GM18508 (cell line): ENCODE measurements at regions not wholly inside any gene's neighbourhood (a gene's known extent, or its start where the extent isn't known, plus 50 kb on each side); places are given as distances from the start of the nearest gene placed in this dataset.
"Not testable (repeated sequence)": the region's sequence is repeated elsewhere in the genome, so short reads cannot be mapped to it uniquely, and the experiment has no call there.

Source experiments
- ATAC-seq: cut with Tn5 transposase; IDR thresholded peaks from one replicate; pipeline ENCODE4 v1.9.1; 2021; ENCODE audit warnings: moderate number of reproducible peaks; ENCODE audit not compliant: insufficient read depth, unreplicated experiment

DNA sequence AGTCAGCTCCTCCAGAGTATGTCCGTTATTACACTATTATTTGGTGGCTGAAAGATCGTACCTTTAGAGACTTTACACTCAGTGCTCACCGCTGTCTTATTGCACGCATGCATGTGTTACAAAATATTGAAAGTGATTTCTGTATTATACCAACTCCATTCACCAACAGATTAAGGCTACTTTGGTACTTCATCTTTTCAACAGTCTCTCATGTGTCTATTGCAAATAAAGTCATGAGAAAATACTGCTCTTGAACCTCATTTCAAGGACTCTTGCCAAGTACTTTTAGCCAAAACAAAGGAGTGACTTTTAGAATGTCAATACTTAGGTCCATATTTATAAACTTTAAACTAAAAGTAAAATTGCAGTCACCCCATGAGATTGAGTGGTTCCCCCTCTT is 503.6 kb downstream of the TMEM121 start:
- no peak for ATAC-seq

DNA sequence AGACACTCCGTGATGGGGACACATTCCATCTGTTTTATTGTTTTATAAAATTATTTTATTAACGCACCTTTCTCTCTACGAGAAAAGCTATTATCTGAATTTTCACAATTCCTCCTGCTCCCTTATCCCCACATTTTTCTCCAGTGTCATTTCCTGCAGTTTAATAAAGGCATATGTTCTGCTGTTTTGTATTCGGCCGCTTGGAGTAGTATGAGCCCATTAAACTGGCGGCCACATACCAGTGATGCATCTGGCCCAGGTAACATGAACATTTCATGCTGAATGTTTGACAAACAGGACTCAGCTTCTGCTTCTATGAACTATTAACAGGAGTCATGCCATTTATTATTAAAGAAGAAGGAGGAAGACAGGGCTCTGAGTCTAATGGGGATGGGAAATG is 511.0 kb downstream of the TMEM121 start:
- no peak for ATAC-seq

DNA sequence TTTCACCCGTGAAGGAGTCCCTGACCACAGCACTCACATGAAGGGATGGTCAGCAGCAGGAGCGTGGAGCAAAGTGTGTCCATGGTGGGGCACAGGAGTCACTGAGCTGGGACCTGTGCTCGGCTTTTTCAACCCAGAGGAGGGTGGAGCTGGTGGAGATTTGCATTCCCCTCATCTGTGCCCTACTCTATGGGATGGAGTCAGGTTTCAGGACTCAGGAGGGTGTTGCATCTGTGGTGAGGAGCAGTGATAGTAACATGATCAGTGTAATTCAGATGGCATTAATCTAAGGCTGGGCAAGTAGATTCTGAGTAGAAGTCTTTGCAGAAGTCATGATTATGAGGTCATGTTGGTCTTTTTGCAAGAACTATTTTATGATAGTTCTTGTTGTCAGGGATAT is 511.9 kb downstream of the TMEM121 start:
- ATAC-seq: no peak

DNA sequence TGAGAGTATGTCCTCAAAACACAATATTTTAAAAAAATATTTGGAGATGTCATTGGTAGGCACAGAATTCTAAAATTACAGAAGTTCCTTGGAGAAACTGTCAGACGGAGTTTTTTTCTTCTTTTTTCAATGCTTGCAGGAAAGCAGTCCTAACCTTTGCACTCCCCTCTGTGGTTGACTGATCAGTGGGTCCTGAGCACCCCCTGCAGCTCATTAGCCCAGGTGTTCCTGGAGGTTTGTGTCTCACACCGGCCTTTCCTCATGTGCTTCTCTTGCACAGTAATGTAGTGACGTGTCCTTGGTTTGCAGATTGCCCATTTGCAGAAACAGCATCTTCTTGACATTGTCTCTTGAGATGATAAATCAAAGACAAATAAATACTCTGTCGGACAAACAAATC is 513.0 kb downstream of the TMEM121 start:
- ATAC-seq: no peak

DNA sequence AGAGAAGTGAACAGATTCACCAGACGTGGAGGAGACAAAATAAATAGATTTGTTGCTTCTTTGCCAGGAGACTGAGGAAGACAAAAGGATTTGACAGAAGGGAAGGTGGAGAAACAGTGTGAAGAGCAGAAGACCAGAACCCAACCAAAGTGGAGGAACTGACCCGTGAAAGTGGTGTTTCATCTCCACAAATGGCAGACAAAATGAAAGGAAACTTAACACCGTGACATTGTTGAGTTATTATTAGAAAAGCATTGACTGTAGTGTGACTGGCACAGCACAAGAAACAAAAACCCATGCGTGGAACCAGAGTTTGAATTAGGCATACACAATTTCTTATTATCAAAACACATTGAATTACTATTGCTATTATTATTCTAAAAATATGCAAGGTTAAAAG is 518.1 kb downstream of the TMEM121 start:
- ATAC-seq: no peak

DNA sequence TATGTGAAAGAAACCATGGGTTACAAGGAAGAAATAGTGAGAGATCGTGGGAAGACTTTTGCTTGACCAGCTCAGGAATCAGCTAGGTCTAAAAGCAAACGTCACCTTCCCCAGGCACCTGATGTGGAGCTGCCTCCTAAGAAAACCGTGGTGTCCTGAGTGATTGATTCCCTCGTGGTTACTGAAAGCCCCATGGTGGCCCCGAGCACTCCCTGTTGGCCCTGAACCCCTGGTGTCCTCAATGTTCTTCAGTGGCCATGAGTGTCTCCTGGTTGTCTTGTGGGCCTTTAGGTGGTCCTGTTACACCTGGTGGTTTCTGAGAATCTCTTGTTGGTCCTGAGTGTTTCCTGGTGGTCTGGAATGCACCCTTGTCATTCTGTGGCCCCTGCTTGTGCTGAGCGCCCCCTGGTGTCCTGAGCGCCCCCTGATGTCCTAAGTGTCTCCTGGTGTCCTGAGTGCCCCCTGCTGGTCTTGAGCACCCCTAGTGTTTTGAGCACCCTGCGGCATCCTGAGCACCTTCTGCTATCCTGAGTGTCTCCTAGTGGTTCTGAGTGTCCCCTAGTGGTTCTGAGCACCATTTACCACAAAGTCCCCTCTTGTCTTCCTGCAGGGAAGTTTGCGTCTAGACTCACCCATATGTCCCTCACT is 518.7 kb downstream of the TMEM121 start:
- ATAC-seq: no peak

DNA sequence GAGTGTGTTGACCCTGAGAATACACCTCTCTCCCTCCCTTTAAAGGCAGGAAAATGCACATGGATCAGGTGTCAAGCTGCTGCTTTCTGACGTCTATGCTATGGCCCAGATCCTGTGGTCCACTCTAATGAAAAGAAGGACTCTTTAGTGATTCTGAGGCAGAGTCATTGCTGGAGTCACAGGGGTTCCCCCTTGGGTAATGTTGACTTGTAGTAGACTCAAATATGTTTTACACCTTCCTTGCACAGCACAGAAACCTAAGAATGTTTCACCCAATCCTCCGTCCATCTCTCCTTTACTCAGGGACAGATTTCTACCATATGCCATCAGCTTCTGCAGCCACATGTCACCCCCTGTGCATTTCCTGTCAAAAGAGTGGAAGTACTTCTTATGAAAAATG is 525.4 kb downstream of the TMEM121 start:
- no peak for ATAC-seq

DNA sequence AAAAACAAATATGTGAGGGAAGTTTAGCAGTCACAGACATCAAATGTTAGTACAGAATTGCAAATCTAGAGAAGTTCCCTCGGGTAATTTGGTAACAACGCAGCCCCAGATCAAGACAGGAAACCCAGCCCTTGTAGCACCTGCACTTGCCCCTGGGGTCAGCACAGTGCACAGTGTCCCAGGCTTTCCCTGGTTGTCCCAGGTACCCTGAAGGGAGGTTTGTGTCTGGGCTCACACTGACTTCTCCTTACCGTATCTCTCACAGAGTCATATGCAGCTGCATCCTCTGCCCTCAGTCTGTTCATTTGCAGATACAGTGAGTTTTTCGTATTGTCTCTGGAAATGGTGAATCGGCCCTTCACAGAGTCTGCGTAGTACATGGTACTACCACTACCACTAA is 528.9 kb downstream of the TMEM121 start:
- no peak for ATAC-seq

DNA sequence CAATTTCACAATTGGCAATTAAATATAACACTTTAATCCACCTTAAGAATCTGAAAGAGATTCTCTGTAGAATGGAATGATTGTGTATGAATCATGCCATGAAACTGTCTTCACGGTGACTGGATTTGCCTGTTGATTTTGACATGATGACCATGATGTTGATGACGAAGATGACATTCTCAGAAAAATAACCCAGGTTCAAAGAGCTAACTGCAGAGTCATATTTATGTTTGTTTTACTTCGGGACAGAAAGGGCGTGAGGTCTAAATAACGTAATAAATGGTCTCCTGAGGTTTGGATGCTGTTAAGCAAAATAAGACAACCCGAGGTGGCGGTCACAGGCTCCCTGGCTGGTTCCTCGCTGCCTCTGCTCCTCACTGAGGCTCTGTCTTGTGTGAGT is 532.0 kb downstream of the TMEM121 start:
- no peak for ATAC-seq

DNA sequence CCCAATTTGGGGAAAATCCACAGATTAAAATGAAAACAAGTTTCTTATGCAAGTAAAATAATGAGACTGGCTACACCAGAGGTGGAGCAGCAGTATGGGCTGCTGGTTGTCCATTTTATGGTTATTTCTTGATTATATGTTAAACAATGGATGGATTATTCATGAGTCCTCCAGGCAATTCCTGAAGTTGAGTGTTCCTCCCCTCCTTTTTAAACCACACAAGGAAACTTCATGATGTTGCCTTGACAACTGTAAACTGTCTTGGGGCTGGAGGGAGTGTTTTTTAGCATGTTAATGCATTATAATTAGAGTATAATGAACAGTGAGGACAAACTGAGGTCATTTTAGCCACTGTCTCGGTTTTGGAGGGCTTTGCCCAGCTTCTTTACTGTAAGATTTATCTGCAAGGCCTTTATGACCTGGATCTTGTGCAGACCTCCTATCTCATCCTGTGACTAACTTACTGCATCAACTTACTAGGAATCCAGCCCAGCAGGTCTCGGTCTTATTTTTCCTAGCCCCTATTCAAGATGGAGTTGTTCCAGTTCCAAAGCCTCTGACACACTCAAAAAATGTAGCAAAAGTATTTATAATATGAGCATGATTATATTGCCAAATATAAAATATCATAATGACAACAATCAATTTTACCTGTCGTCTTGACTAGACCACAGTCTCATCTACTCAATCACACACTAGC is 534.0 kb downstream of the TMEM121 start:
- ATAC-seq: no peak

DNA sequence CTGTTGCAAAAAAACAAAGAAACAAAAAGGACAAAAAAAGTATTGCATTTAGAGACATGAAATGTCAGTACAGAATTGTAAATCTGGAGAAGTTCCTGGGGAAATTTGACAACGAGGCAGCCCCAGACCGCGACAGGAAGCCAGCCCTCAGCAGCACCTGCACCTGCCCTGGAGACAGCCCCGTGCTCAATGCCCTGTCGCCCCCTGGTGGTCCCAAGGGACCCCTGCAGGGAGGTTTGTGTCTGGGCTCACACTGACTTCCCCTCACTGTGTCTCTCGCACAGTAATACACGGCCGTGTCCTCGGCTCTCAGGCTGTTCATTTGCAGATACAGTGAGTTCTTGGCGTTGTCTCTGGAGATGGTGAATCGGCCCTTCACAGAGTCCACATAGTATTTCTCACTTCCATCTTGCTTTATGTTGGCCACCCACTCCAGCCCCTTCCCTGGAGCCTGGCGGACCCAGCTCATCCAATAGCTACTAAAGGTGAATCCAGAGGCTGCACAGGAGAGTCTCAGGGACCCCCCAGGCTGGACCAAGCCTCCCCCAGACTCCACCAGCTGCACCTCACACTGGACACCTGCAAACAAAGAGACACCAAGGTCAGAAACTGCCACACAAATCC is 535.6 kb downstream of the TMEM121 start:
- ATAC-seq: not testable (repeated sequence)

DNA sequence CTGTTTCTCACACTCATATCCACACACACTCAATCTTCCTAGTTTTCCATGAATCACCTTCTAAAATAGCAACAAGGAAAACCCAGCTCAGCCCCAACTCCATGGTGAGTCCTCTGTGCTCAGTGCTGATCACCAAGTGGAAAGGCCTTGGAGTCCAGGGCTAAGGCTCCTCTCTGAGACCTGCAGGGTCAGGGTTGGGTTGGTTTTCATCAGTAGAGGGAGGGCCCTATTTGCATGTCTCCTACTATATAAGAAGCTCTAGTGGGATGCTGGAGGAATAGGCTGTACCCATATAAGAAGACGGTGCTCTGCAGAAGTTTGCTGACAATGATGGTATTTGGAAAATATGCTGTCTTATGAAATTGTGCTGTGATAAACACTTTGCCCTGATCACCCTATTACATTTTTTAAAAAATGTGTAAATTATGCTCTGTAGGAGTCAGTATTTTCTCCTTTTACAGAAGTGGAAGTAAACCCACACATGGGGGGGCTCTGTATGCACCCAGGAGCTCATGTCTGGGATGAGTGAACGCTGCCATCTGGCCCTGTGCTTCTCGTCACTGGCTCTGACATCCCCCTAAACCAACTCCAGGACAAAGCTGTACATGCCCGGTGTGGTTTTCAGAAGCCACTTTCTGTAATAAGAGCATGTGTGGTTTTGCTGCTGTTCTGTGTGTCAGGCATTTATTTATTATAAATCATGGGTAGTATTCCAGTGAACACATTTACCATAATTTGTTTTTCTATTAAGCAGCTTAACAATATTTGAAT is 536.3 kb downstream of the TMEM121 start:
- no peak for ATAC-seq

DNA sequence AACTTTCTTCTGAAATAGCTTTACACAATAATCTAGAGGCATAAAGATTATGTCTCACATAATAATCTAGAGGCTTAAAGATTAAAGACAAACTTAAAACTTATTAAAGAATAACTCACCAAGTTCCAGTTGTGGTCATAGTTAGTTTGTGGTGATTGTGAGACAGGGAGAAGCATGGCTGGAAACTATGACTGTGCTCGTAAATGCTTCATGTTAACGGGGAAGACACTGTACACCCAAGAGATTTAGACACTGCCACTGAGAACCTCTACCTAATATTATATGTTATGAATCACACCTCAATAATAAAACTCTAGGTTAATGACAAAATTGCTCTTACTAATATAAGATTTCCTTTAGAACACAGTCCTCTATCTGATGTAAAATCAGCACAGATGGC is 541.6 kb downstream of the TMEM121 start:
- no peak for ATAC-seq

DNA sequence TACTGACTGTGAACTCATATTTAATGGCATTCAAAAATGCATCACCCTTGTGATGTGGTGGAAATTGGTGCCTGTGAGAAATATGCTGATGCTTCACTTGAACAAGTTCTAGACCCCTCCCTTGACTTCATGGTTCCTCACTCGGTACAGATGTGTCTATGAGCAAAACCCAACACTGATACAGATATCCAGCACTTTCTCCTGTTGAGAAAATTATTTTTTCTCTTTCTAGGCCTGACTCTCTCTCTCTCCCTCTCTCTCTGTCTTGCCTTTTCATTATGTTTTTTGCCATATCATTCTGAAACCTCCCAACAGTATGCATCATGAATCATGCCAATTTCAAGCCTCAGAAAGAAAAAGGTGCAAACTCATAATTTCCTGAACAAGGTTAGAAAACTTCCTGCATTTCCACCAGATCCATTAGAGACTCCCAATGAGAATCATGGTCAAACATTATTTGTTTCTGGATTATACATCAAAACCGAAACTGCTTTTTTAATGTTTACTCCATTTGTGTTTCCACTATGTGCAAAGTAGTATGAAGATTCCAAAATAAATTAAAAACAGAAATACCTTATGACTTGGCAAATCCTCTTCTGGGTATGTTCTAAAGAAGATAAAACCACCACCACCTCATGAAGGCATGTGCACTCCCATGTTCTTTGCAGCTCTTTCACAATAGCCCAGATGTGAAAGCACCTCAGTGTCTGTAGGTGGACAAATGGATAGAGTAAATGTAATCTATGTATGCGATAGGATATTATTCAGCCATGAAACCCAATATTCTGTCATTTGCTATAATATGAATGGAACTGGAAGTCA is 543.6 kb downstream of the TMEM121 start:
- ATAC-seq: no peak

DNA sequence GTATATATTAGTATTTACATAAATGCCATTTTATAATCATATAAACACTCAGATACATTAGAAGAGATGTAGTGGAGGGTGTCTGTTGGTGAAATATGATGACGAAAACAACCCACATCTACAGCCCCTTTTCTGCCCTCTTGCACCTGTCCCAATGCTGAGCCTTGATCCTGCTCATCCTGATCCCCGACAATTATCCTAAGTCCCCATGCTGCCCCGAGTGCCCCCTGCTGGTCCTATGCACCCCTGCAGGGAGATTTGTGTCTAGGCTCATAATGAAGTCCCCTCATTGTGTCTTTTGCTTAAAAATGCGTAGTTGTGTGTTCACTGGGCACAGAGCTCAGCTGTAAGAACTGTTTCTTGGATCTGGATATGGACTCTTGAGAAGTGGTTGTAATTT is 554.5 kb downstream of the TMEM121 start:
- ATAC-seq: no peak

DNA sequence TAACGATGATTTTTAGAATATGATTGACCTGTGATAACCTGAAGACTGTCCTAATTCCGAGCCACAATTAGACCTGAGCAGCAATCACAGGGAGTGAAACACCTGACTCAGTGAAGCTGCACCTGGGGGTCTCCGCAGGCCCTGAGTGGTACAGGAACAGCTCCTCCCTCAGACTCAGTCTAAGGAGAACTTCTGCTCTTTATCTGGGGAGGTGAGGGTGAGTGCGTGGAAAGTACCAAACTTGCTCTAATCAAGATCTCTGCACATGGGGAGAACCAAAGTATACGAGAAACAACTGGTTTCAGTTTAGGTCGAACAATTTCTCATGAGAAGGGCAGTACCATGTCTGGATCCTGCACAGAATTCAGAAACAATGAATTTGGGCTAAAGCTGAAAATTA is 555.3 kb downstream of the TMEM121 start:
- not testable (repeated sequence) for ATAC-seq

DNA sequence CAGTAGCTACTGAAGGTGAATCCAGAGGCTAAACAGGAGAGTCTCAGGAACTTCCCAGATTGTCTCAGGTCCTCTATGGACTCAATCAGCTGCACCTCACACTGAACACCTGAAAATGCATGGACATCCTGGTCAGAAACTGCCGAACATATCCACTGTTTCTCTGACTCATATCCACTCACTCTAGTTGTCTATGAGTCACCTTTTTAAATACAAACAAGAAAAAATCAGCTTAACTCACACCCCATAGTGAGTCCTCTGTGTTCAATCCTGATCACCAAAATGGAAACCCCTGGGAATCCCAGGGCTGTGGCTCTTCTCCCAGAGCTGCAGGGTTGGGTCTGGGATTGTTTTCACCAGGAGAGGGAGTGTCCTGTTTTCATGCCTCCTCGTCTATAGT is 556.7 kb downstream of the TMEM121 start:
- no peak for ATAC-seq

DNA sequence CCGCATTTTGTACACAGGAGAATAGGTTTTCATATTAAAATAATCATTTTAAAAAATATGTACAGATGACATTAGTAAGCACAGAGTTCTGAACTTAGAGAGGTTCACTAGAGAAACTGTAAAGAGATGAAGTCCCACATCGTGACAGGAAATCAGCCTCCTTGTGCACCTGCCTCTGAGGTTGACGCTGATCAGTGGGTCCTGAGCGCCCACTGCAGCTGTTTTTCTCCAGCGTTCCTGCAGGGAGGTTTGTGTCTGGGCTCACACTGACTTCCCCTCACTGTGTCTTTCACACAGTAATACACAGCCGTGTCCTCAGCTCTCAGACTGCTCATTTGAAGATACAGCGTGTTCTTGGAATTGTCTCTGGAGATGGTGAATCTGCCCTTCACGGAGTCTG is 561.5 kb downstream of the TMEM121 start:
- ATAC-seq: no peak

DNA sequence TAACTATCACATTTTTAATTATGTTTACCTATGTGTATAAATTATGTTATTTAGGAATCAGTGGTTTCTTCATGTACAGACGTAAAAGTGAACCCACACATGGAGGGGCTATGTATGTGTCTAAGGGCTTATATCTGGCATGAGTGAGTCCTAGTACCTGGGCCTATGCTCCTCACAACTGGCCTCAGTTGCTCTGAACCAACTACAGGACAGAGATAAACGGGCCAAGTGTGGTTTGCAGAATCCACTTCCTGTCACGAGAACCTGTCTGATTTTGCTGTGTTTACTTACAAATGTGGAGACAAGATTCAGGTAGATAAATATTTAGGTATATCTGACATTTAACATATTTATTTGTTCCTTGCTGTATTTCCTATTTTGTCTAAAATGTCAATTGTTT is 562.5 kb downstream of the TMEM121 start:
- ATAC-seq: not testable (repeated sequence)

DNA sequence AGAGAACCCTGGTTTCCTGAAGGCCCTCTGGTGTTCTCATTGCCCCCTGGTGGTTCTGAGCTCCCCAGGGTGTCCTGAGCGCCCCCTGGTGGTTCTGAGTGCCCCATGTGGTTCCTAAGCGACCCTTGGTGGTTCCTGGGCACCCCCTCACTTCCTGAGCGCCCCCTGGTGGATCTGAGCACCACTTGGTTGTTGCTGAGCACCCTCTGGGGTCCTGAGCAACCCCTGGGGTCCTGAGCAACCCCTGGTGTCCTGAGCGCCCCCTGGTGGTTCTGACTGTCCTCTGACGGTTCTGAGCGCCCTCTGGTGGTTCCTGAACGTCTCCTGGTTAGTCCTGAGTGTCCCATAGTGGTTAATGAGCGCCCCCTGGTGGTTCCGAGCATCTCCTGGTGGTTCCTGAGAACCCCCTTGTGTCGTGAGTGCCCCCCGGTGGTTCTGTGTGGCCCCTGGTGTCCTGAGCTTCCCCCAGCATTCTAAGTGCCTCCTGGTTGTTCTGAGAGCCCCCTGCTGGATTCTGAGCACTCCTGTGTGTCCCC is 568.3 kb downstream of the TMEM121 start:
- ATAC-seq: no peak
